Smooth muscle cell (in vitro differentiated cells): ENCODE measurements at regions not wholly inside any gene's neighbourhood (a gene's known extent, or its start where the extent isn't known, plus 50 kb on each side); places are given as distances from the start of the nearest gene placed in this dataset.

ENCODE experiments used
- DNase-seq: peaks from one replicate; lab custom pipeline; 2025; ENCODE audit not compliant: unreplicated experiment; lab: John Stamatoyannopoulos, UW
- H2AFZ ChIP-seq: fragments of 200-600 bp; sonication (generic); 2 replicates; pipeline ENCODE4 v1.6.0; 2016; ENCODE audit warnings: antibody characterized with exemption, low read depth, mild to moderate bottlenecking
- H3F3A ChIP-seq: fragments of 200-600 bp; sonication (generic); 2 replicates; pipeline ENCODE4 v1.6.0; 2017; ENCODE audit warnings: antibody characterized with exemption, low read depth
- H3K27ac ChIP-seq: fragments of 200-600 bp; sonication (generic); 2 replicates; pipeline ENCODE4 v1.5.1; 2016; ENCODE audit warnings: low read depth, mild to moderate bottlenecking
- H3K27me3 ChIP-seq: fragments of 200-600 bp; sonication (generic); 2 replicates; pipeline ENCODE4 v1.6.1; 2016; ENCODE audit warnings: low read depth, mild to moderate bottlenecking
- H3K36me3 ChIP-seq: fragments of 200-600 bp; sonication (generic); 2 replicates; pipeline ENCODE4 v1.5.1; 2016; ENCODE audit warnings: low read depth
- H3K4me1 ChIP-seq: fragments of 200-600 bp; sonication (generic); 2 replicates; pipeline ENCODE4 v1.5.1; 2016; ENCODE audit warnings: low read depth
- H3K4me2 ChIP-seq: fragments of 200-600 bp; sonication (generic); 2 replicates; pipeline ENCODE4 v1.6.0; 2016; ENCODE audit warnings: mild to moderate bottlenecking
- H3K4me3 ChIP-seq: fragments of 200-600 bp; sonication (generic); 2 replicates; pipeline ENCODE4 v1.5.1; 2016; ENCODE audit warnings: mild to moderate bottlenecking
- H3K79me2 ChIP-seq: fragments of 200-600 bp; sonication (generic); 2 replicates; pipeline ENCODE4 v1.6.0; 2016; ENCODE audit warnings: low read depth, mild to moderate bottlenecking
- H3K9ac ChIP-seq: fragments of 200-600 bp; sonication (generic); 2 replicates; pipeline ENCODE4 v1.6.0; 2016; ENCODE audit warnings: low read depth
- H3K9me3 ChIP-seq: fragments of 200-600 bp; sonication (generic); replicated peaks from 2 replicates; pipeline ENCODE4 v1.5.1; 2016; ENCODE audit warnings: low read depth
- H4K20me1 ChIP-seq: fragments of 200-600 bp; sonication (generic); 2 replicates; pipeline ENCODE4 v1.6.0; 2016; ENCODE audit warnings: low read depth
- WGBS: methylation state at CpG from one replicate; pipeline ENCODE4 v1.1.7; 2016; ENCODE audit warnings: low lambda C conversion rate; 5-methylcytosine and 5-hydroxymethylcytosine counted together
- TF ChIP-seq, protein P1 (sequence below): fragments of 200-600 bp; sonication (generic); IDR thresholded peaks from 2 replicates; pipeline ENCODE4 v1.5.1; 2017; ENCODE audit warnings: borderline replicate concordance, mild to moderate bottlenecking, antibody characterized with exemption; ENCODE audit not compliant: insufficient read depth, poor library complexity, severe bottlenecking

GRCh38 chr5:3276896-3277295, 318.7 kb upstream of the IRX1 start:
- H3K9me3 ChIP-seq: no peaks in the 10 kb centered on the region
- no peak overlapping the region for H2AFZ ChIP-seq
- H3K4me2 ChIP-seq: no peak overlapping the region
- no peak overlapping the region for H3K4me3 ChIP-seq
- H3K36me3 ChIP-seq: no peaks in the 10 kb centered on the region
- H3K4me1 ChIP-seq: peaks cover 4% of the 10 kb centered on the region
- no peaks in the 10 kb centered on the region for H3K79me2 ChIP-seq
- no peaks in the 10 kb centered on the region for H3F3A ChIP-seq
- H3K9ac ChIP-seq: no peak overlapping the region
- no peak for DNase-seq
- no peaks in the 10 kb centered on the region for H4K20me1 ChIP-seq
- H3K27ac ChIP-seq: no peak overlapping the region
- H3K27me3 ChIP-seq: peaks cover 26% of the 10 kb centered on the region
- TF ChIP-seq, protein P1, sequence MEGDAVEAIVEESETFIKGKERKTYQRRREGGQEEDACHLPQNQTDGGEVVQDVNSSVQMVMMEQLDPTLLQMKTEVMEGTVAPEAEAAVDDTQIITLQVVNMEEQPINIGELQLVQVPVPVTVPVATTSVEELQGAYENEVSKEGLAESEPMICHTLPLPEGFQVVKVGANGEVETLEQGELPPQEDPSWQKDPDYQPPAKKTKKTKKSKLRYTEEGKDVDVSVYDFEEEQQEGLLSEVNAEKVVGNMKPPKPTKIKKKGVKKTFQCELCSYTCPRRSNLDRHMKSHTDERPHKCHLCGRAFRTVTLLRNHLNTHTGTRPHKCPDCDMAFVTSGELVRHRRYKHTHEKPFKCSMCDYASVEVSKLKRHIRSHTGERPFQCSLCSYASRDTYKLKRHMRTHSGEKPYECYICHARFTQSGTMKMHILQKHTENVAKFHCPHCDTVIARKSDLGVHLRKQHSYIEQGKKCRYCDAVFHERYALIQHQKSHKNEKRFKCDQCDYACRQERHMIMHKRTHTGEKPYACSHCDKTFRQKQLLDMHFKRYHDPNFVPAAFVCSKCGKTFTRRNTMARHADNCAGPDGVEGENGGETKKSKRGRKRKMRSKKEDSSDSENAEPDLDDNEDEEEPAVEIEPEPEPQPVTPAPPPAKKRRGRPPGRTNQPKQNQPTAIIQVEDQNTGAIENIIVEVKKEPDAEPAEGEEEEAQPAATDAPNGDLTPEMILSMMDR: no peak
- WGBS: 70% methylated on average over 7 of the region's 7 CpGs

DNA sequence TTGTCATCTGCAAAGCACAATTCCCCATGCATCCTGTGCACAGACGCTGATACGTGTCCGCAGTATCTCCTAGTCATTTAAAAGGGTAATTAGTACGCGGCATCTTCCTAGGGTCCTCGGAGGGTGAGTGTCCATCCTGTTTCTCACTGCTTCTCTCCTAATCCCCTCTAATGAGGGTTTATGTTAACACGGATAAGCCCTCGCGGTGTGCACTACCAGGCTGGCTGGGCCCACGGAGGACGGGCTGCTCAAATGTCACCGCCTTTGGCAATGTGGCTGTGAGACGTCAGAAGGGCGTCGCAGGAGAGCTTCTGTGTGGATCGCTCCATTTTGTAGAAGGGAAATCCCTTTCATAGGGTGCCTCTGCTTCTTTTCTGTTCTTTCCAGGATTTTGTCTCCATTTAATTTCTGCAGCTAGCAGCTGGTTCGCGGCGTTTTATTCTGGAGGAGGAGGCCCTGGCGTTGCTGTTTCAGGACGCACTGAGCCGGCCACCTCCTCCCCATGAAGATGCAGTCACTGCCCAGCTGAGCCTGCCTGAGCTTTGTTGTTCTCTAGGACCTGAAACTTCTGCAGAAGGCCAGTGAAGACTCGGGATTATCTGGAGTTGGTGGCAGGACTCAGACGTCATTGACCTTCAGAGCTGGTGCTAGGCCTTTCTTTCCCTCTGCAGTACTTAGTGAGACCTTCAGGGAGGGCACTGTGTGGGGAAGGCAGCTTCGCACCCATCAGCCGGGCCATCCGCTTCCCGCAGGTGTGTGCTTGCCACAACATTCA, 326.1 kb upstream of the IRX1 start:
- no peak for DNase-seq
- TF ChIP-seq, protein P1: no peak
- no peaks in the 10 kb centered on the region for H3F3A ChIP-seq
- H3K27ac ChIP-seq: no peak overlapping the region
- H3K9me3 ChIP-seq: no peaks in the 10 kb centered on the region
- no peak overlapping the region for H2AFZ ChIP-seq
- no peak overlapping the region for H3K4me2 ChIP-seq
- no peaks in the 10 kb centered on the region for H3K36me3 ChIP-seq
- 78% methylated on average over 28 of the region's 28 CpGs for WGBS
- peaks cover 4% of the 10 kb centered on the region for H3K27me3 ChIP-seq
- H3K4me1 ChIP-seq: no peaks in the 10 kb centered on the region
- no peaks in the 10 kb centered on the region for H3K79me2 ChIP-seq
- H4K20me1 ChIP-seq: no peaks in the 10 kb centered on the region
- H3K9ac ChIP-seq: no peak overlapping the region
- H3K4me3 ChIP-seq: no peak overlapping the region

GRCh38 chr5:3268760-3269330, 326.8 kb upstream of the IRX1 start:
- no peak overlapping the region for H3K4me2 ChIP-seq
- no peak overlapping the region for H2AFZ ChIP-seq
- H3K9me3 ChIP-seq: no peaks in the 10 kb centered on the region
- DNase-seq: no peak
- H3K4me1 ChIP-seq: no peaks in the 10 kb centered on the region
- no peaks in the 10 kb centered on the region for H3K79me2 ChIP-seq
- TF ChIP-seq, protein P1: no peak
- H3K27ac ChIP-seq: no peak overlapping the region
- WGBS: 87% methylated on average over 9 of the region's 9 CpGs
- H3K36me3 ChIP-seq: no peaks in the 10 kb centered on the region
- H3K4me3 ChIP-seq: no peak overlapping the region
- H3K27me3 ChIP-seq: peaks cover 2% of the 10 kb centered on the region
- no peaks in the 10 kb centered on the region for H3F3A ChIP-seq
- H3K9ac ChIP-seq: no peak overlapping the region
- H4K20me1 ChIP-seq: no peaks in the 10 kb centered on the region

- no peak overlapping the region for H2AFZ ChIP-seq
- H3K4me2 ChIP-seq: no peak overlapping the region
- H3K27me3 ChIP-seq: no peaks in the 10 kb centered on the region
- WGBS: 83% methylated on average over 5 of the region's 5 CpGs
- no peak overlapping the region for H3K9ac ChIP-seq
- H3K27ac ChIP-seq: no peak overlapping the region
- H3K4me1 ChIP-seq: no peaks in the 10 kb centered on the region
- H3K36me3 ChIP-seq: no peaks in the 10 kb centered on the region
- DNase-seq: no peak
- TF ChIP-seq, protein P1: no peak
- no peaks in the 10 kb centered on the region for H3F3A ChIP-seq
- H4K20me1 ChIP-seq: no peaks in the 10 kb centered on the region
- H3K9me3 ChIP-seq: no peaks in the 10 kb centered on the region
- H3K79me2 ChIP-seq: no peaks in the 10 kb centered on the region
- no peak overlapping the region for H3K4me3 ChIP-seq
Measured at GRCh38 chr5:3266861-3267260, 328.8 kb upstream of the IRX1 start.
